Stimulated activated CD4-positive, alpha-beta T cell treated with anti-CD3 and anti-CD28 coated beads, Interleukin-15, amount 100 ng/mL, for 24 hours (primary cell): ENCODE measurements at regions not wholly inside any gene's neighbourhood (a gene's known extent, or its start where the extent isn't known, plus 50 kb on each side); places are given as distances from the start of the nearest gene placed in this dataset.

Source experiments
- DNase-seq: peaks from one replicate; pipeline ENCODE4 v3.0.0-alpha.2; 2020

DNA sequence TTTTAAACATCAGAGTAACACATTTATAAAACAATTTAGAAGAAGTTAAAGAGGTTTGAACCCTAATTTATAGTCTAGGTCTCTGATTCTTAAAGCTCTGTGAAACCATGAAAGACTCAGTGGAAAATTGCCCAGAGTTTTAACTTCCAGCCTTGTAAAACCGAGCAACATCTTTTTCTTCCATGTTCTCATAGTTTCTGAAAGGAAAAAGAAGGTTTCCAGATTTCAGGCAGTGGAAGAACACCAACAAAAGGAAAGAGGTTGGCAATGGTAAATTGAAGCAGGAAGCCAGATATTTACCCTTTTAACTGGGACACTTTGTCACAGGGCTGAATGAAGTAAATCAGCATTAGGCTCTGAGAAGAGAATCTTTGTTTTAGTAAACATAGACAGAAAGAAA, 1999.3 kb downstream of the MAT2B start:
- no peak for DNase-seq

DNA sequence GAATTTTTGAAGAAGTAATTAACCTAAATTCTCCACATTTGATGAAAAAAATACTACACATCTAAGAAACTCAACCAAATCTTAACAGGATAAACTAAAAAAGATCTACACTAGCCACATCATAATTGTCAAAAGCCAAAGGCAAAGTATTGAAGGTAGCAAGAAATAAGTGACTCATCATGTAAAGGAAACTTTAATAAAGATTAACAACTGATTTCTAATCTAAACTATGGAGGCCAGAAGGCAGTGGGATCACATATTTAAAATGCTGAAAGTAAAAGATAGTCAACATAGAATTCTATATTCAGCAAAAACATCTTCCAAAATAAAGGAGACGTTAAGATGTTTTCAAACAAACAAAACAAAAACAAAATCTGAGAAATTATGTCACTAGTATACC, 2002.9 kb downstream of the MAT2B start:
- no peak for DNase-seq

- no peak for DNase-seq
Observed at GRCh38 chr5:165508861-165509260, 2003.4 kb downstream of the MAT2B start.

DNA sequence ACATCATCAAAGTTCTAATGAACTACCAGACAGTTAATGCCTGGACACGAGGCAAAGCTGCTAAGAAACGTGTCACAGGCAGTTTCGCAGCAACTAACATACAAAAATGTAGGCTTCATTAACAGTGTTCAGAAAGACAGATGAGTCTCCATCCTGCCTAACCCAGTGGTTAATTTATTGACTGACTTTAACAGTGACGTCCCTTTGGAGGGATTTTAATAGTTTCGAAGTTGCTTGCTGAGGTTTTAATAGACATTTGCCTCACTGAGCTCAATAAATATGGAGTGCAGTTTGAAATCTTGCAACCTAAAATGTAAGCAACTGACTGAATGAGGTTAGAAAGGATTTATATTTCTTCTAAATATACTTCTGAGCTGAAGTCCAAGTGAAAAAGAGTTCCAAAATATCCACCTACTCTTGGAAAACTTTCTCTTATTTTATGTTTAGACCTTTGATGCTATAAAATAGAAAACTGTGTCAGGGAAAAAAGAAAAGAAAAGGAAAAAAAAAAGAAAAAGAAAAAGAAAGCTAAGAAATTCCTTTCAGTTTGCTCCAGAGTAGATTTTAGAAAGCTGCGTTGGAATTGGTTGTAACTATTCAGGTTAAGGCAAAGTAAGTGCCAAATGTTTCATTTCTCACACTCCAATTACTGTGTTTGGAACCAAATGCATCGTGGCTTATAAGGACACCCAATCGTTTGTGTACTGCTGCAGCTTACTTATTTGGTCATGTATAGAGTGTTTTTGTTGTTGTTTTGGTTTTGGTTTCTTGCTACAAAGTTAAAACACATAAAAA, 2016.6 kb downstream of the MAT2B start:
- DNase-seq: no peak

- DNase-seq: no peak
Observed at GRCh38 chr5:165525271-165525670, 2019.9 kb downstream of the MAT2B start.

- DNase-seq: no peak
Observed at GRCh38 chr5:165526357-165526756, 2020.9 kb downstream of the MAT2B start.

DNA sequence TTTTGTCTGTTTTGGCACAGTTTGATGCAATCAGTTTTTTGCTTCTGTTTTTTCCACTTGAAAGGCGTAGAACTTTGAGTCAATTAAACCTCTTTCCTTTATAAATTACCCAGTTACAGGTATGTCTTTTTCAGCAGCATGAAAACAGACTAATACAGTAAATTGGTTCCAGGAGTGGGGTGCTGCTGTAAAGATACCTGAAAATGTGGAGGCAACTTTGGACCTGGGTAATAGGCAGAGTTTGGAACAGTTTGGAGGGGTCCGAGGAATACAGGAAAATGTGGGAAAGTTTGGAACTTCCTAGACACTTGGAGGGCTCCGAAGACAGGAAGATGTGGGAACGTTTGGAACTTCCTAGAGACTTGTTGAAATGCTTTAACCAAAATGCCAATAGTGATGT, 2022.2 kb downstream of the MAT2B start:
- DNase-seq: no peak

- no peak for DNase-seq
Observed at GRCh38 chr5:165538065-165538464, 2032.6 kb downstream of the MAT2B start.

GRCh38 chr5:165559645-165560044, 2054.2 kb downstream of the MAT2B start:
- no peak for DNase-seq

DNA sequence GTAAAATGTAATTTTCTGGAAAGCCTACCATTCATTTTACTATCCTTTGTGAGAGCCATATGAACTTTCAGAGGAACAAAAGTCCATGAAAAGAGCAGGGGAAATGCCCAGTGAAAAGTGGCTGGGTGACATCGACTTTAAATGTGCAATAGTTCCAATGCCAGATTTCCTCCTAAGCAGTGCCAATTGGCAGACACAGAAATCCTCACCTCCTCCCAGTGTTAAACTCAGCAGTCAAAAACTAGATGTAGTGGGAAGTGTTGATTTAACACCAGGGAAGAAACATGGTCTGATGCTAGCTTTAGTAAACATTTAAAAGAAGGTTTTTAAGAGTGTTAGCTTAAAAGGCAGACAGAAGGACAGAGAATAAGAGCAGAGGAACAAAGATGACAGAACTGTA, 2055.2 kb downstream of the MAT2B start:
- no peak for DNase-seq

DNA sequence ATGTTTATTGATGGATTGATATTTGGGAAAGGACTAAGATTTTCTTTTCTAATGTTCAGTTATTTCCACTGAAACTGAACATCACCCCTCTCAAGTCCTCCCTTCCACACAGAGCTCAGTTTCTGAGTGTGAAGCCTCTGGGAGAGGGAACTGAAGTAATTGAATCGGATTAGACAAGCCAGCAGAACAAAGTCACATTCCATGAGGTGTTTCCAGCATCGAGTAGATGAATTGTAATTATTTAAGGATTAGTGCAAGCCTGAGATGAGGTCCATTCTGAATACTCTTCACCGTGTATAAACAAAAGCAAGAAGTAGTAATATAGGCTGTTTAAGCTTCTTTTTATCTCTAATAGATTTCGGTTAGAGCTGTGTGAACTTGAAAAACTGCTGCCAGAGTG, 2060.5 kb downstream of the MAT2B start:
- DNase-seq: no peak

DNA sequence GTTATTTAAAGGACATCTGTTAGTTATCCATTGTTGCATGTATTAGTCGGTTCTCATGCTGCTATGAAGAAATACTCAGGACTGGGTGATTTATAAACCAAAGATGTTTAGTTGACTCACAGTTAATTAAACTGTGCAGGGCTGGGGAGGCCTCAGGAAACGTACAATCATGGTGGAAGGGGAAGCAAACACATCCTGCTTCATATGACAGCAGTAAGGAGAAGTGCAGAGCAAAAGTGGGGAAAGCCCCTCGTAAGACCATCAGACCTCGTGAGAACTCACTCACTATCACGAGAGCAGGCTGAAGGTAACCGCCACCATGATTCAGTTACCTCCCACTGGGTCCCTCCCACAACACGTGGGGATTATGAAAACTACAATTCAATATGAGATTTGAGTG, 2064.1 kb downstream of the MAT2B start:
- DNase-seq: no peak

- DNase-seq: no peak
Observed at GRCh38 chr5:165573445-165573844, 2068.0 kb downstream of the MAT2B start.

GRCh38 chr5:165574100-165574499, 2068.7 kb downstream of the MAT2B start:
- DNase-seq: no peak

GRCh38 chr5:165576678-165577275, 2071.4 kb downstream of the MAT2B start:
- no peak for DNase-seq

DNA sequence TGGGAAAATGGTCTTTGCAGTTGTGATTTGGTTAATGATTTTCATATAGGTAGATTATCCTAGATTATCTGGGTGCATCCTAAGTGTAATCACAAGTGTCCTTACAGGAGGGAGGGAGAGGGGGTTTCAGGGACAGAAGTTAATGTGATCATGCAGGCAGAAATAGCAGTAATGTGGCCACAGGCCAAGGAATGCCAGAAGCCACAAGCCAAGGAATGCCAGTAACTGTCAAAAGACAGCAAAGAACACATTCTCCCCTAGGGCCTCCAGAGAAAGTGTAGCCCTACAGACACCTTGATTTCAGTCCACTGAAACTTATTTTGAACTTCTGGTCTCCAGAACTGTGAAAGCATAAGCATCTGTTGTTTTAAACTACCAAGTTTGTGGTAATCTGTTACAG, 2074.5 kb downstream of the MAT2B start:
- no peak for DNase-seq

- DNase-seq: no peak
Observed at GRCh38 chr5:165594693-165595092, 2089.3 kb downstream of the MAT2B start.

DNA sequence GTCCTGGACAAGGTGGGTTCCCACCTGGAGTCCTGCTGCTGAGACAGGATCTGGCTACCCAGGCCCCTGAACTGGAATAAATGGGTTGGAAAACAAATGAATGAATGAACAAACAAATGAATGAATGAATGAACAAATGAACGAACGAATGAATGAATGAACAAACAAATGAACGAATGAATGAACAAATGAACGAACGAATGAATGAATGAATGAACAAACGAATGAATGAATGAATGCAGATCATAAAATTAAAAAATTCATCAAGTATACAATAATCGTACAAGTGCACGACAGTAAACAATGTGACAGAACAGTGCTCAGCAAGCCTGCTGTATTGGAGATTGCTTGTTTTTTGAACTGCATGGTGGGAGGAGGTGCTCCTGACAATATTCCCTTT, 2097.1 kb downstream of the MAT2B start:
- no peak for DNase-seq

DNA sequence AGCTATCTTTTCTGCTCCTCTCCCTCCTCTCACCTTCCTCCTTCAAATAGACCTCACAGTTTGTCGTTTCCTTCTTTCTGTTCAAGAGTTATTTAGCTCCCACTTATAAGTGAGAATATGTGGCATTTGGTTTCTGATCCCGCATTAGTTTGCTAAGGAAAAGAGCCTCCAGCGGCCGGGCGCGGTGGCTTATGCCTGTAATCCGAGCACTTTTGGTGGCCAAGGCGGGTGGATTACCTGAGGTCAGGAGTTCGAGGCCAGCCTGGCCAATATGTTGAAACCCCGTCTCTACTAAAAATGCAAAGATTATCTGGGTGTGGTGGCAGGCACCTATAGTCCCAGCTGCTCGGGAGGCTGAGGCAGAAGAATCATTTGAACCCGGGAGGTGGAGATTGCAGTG, 2101.6 kb downstream of the MAT2B start:
- DNase-seq: no peak

- no peak for DNase-seq
Observed at GRCh38 chr5:165609871-165610270, 2104.5 kb downstream of the MAT2B start.

DNA sequence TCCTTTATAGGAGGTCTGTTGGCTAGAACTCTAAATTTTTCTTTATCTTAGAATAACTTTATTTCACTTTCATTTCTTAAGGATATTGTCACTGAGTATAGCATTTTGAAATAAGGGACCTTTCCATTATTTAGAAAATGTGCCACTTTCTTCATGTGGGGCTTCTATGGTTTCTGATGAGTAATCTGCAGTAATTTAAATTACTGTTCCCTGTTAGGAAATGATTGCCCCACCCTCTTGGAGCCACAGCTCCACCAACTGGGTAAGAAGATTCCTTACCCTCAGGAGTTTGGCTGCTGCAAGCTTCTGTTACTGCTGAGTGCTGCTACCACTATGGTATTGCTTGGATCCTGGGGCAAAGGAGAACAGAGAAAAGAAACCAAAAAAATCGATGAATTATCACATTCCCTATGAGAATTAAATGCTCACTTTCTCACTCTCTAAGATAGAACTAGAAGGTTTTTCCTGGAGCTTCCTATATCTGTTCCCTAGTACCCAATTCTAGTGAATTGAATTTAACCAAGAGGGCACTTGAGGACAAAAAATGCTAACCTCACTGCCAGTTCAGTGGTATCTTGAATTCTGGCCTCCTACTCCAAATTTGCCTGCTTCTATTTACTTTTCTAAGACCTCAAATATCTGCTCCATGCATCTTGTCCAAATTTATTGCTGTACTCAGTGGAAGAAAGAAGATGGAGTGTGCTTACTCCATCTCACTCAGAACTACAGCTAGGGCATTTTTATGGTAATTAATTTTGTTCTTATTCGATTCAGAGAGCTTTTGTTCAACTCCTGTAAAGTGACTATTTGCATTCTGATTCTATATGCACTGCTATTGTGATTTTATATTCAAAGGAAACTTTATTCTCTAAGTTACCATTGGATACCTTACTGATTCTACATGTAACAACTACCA, 2111.3 kb downstream of the MAT2B start:
- no peak for DNase-seq

GRCh38 chr5:165617491-165617890, 2112.1 kb downstream of the MAT2B start:
- DNase-seq: no peak

DNA sequence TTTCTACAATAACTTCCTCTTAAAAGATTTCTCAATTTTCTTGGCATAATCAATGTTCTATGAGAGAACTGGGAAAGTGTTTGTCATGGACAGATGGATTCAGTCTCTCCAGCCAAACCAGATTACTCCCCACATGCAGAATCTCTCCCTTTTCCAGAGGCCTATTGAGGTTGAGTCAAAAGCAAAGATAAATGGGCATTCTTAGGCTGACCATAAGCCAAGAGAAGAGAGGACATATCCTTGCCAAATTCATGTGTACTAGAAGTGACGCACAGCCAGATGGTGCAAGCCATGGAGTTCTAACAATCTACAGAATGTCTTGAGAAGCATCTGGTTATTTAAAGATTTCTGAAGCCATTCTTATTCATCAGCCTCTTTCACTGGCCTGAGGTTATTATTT, 2115.0 kb downstream of the MAT2B start:
- no peak for DNase-seq
